A549 (cell line): ENCODE measurements at regions not wholly inside any gene's neighbourhood (a gene's known extent, or its start where the extent isn't known, plus 50 kb on each side); places are given as distances from the start of the nearest gene placed in this dataset.

ENCODE experiments used
- ATAC-seq, 2 experiments: fragments of 200-7000 bp in 1 of 2; fragments of >200 bp in 1 of 2; cut with Nextera tagmentation in 1 of 2; cut with Tn5 transposase in 1 of 2; 3 replicates each; pipeline versions ENCODE4 v1.8.0 to v1.9.1; 2018 to 2020; ENCODE audit warnings: mild to moderate bottlenecking in 1 of 2, moderate library complexity in 1 of 2
- CTCF ChIA-PET: fragments of 300-600 bp; sonication (Branson Sonifier 250); formaldehyde crosslinking; extraction: SDS; loops from one replicate; lab custom pipeline; 2021; ENCODE audit warnings: antibody characterized with exemption, inconsistent platforms; lab: Yijun Ruan, JAX
- POLR2A ChIA-PET: fragments of 350-600 bp; formaldehyde crosslinking; extraction: SDS; loops from one replicate; lab custom pipeline; 2021; ENCODE audit warnings: antibody characterized with exemption, inconsistent platforms; lab: Yijun Ruan, JAX
- DNase-seq, 2 experiments: peaks; one replicate each; pipeline versions ENCODE4 v3.0.0 to v3.0.0-alpha.2; 2011 to 2016; ENCODE audit warnings: low read depth in 1 of 2, low spot score in 1 of 2
- FAIRE-seq: peaks from 2 replicates; lab custom pipeline; 2011; peaks lifted over from hg19 to GRCh38; lab: Jason Lieb, UNC
- H3K27ac ChIP-seq, 2 experiments: fragments of >200 bp; sonication (Bioruptor Twin); formaldehyde crosslinking; 3 replicates each; pipeline ENCODE4 v1.5.1; 2016 to 2017
- H3K4me1 ChIP-seq: fragments of >200 bp; sonication (Bioruptor Twin); formaldehyde crosslinking; 3 replicates; pipeline ENCODE4 v1.6.1; 2016
- H3K4me2 ChIP-seq: fragments of >200 bp; sonication (Bioruptor Twin); formaldehyde crosslinking; 3 replicates; pipeline ENCODE4 v1.6.1; 2016
- H3K4me3 ChIP-seq: fragments of >200 bp; sonication (Bioruptor Twin); formaldehyde crosslinking; 3 replicates; pipeline ENCODE4 v1.5.1; 2016
- H3K9me3 ChIP-seq: fragments of >200 bp; sonication (Bioruptor Twin); formaldehyde crosslinking; 3 replicates; pipeline ENCODE4 v1.6.1; 2016
- CBX2 ChIP-seq: fragments of 200-600 bp; sonication (generic); IDR thresholded peaks from 2 replicates; pipeline ENCODE4 v1.6.1; 2016; ENCODE audit warnings: low read depth, mild to moderate bottlenecking, borderline replicate concordance
- EHF ChIP-seq: fragments of 250-450 bp; sonication (Bioruptor Pico); IDR thresholded peaks from 2 replicates; pipeline ENCODE4 v1.5.0; 2020; ENCODE audit warnings: mild to moderate bottlenecking
- HOXB13 ChIP-seq: fragments of 250-450 bp; sonication (Bioruptor Pico); IDR thresholded peaks from 2 replicates; pipeline ENCODE4 v1.5.0; 2020; ENCODE audit warnings: low read depth, mild to moderate bottlenecking, moderate library complexity
- RARB ChIP-seq: fragments of 250-450 bp; sonication (Bioruptor Pico); IDR thresholded peaks from 2 replicates; pipeline ENCODE4 v1.8.0; 2021; ENCODE audit warnings: mild to moderate bottlenecking, moderate library complexity
- WGBS: methylation state at CpG from one replicate; pipeline ENCODE4 v1.1.6; 2017; ENCODE audit errors: missing lambda C conversion rate; 5-methylcytosine and 5-hydroxymethylcytosine counted together
- TF ChIP-seq, protein P1 (sequence below): fragments of >200 bp; sonication (Bioruptor Twin); formaldehyde crosslinking; IDR thresholded peaks from 2 replicates; pipeline ENCODE4 v1.6.1; 2016
- TF ChIP-seq, protein P2 (sequence below): fragments of 250-450 bp; sonication (Bioruptor Pico); IDR thresholded peaks from 2 replicates; pipeline ENCODE4 v1.5.0; 2020; ENCODE audit warnings: low read depth, mild to moderate bottlenecking, moderate library complexity

DNA sequence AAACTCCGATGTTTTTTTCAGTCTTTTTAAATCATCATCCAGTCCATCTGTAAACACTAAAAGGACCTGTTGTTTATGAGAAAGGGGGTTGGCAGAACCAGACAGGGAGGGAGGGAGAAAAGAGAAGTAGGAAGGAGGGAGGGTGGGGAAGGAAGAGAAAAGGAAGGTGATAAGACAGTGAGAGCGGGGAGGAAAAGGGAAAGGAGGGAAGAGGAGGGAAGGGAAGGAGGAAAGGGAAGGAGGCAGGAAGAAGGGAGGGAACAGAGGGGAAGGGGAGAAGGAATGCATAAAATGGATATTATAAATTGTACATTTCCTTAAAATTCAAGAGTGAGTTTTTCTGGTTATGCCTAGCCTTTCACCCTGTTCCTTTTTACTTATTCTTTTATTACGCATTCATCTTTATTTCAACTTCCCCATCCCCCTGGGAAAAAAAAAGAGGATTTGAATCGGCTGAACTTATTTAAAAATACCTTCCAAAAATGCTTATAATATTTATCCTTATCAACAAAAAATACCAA, 50.1 kb upstream of the CAPN7 start:
- Histone ChIP-seq H3K4me3 (no peak overlapping the region), H3K27ac (no peak overlapping the region), H3K4me2 (no peak overlapping the region)
- FAIRE-seq (no peak), DNase-seq (no peak)
- WGBS: 53% methylated on average over 4 of the region's 4 CpGs
- ChIA-PET CTCF (interaction anchor here (1.5 kb wide), 1 partner anchor 37 kb away, joined by 3 read pairs; no protein-coding TSS in a partner anchor), POLR2A (no interaction called here)
- TF ChIP-seq RARB (CRISPR knock-in tag): no peak
- TF ChIP-seq EHF: no peak
- TF ChIP-seq CBX2: no peak
- TF ChIP-seq, protein P1, sequence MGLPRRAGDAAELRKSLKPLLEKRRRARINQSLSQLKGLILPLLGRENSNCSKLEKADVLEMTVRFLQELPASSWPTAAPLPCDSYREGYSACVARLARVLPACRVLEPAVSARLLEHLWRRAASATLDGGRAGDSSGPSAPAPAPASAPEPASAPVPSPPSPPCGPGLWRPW: no peak
- TF ChIP-seq, protein P2, sequence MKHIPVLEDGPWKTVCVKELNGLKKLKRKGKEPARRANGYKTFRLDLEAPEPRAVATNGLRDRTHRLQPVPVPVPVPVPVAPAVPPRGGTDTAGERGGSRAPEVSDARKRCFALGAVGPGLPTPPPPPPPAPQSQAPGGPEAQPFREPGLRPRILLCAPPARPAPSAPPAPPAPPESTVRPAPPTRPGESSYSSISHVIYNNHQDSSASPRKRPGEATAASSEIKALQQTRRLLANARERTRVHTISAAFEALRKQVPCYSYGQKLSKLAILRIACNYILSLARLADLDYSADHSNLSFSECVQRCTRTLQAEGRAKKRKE (CRISPR knock-in tag): no peak
- no peak for TF ChIP-seq HOXB13 (CRISPR knock-in tag)
- TF ChIP-seq, all 56 proteins: peak for 0
- ATAC-seq: no peak
- H3K9me3 ChIP-seq: peaks cover 6% of the 10 kb centered on the region; the same call in 1 of the 3 replicates
- peaks cover 7% of the 10 kb centered on the region; the same call in 1 of the 3 replicates for H3K4me1 ChIP-seq
